H9 (cell line): ENCODE measurements at regions not wholly inside any gene's neighbourhood (a gene's known extent, or its start where the extent isn't known, plus 50 kb on each side); places are given as distances from the start of the nearest gene placed in this dataset.

Experiments used
- DNase-seq: peaks from one replicate; pipeline ENCODE4 v3.0.0-alpha.2; 2017
- H2AFZ ChIP-seq: one replicate; pipeline ENCODE4 v1.6.1; 2013; ENCODE audit warnings: mild to moderate bottlenecking, low read length, control low read depth, moderate library complexity
- H2AK5ac ChIP-seq: 2 replicates; pipeline ENCODE4 v1.6.1; 2013; ENCODE audit warnings: low read length, control low read depth, mixed read lengths; ENCODE audit not compliant: insufficient read length
- H2BK120ac ChIP-seq: one replicate; pipeline ENCODE4 v1.6.1; 2013; ENCODE audit warnings: low read depth, mild to moderate bottlenecking, low read length, control low read depth, inconsistent platforms; ENCODE audit not compliant: poor library complexity, severe bottlenecking
- H2BK12ac ChIP-seq: 2 replicates; pipeline ENCODE4 v1.6.1; 2013; ENCODE audit warnings: low read length, control low read depth, mixed read lengths, low read depth; ENCODE audit not compliant: insufficient read length
- H2BK15ac ChIP-seq: 2 replicates; pipeline ENCODE4 v1.6.1; 2013; ENCODE audit warnings: low read depth, low read length, control low read depth
- H2BK20ac ChIP-seq: one replicate; pipeline ENCODE4 v1.6.1; 2013; ENCODE audit warnings: low read depth, mild to moderate bottlenecking, low read length, control low read depth, inconsistent platforms; ENCODE audit not compliant: poor library complexity, severe bottlenecking
- H2BK5ac ChIP-seq: 2 replicates; pipeline ENCODE4 v1.6.1; 2013; ENCODE audit warnings: low read length, control low read depth, mixed read lengths; ENCODE audit not compliant: insufficient read length
- H3K14ac ChIP-seq: 2 replicates; pipeline ENCODE4 v1.6.1; 2013; ENCODE audit warnings: low read length, control low read depth; ENCODE audit not compliant: insufficient read depth
- H3K18ac ChIP-seq: 2 replicates; pipeline ENCODE4 v1.6.1; 2013; ENCODE audit warnings: low read depth, mild to moderate bottlenecking, mixed read lengths, low read length, control low read depth; ENCODE audit not compliant: insufficient read length
- H3K23ac ChIP-seq: 2 replicates; pipeline ENCODE4 v1.6.1; 2013; ENCODE audit warnings: low read length, control low read depth, mixed read lengths, low read depth; ENCODE audit not compliant: insufficient read length
- H3K23me2 ChIP-seq: 2 replicates; pipeline ENCODE4 v1.6.1; 2013; ENCODE audit warnings: low read depth, mild to moderate bottlenecking, mixed read lengths, low read length, control low read depth; ENCODE audit not compliant: insufficient read length, poor library complexity, severe bottlenecking
- H3K27ac ChIP-seq: 2 replicates; pipeline ENCODE4 v1.5.1; 2013; ENCODE audit warnings: low read length, control low read depth, mixed read lengths, low read depth; ENCODE audit not compliant: insufficient read length
- H3K27me3 ChIP-seq: 2 replicates; pipeline ENCODE4 v1.6.1; 2013; ENCODE audit warnings: low read length, control low read depth, inconsistent platforms; ENCODE audit not compliant: insufficient read depth
- H3K4ac ChIP-seq: 2 replicates; pipeline ENCODE4 v1.6.1; 2013; ENCODE audit warnings: low read depth, mild to moderate bottlenecking, control low read depth, inconsistent platforms, low read length, moderate library complexity
- H3K4me1 ChIP-seq: 2 replicates; pipeline ENCODE4 v1.6.1; 2013; ENCODE audit warnings: low read length, control low read depth, inconsistent platforms; ENCODE audit not compliant: insufficient read depth
- H3K4me2 ChIP-seq: 2 replicates; pipeline ENCODE4 v1.6.1; 2013; ENCODE audit warnings: low read length, control low read depth, mixed read lengths; ENCODE audit not compliant: insufficient read length, insufficient read depth
- H3K56ac ChIP-seq: 2 replicates; pipeline ENCODE4 v1.6.1; 2013; ENCODE audit warnings: low read depth, mild to moderate bottlenecking, mixed read lengths, low read length, control low read depth; ENCODE audit not compliant: insufficient read length
- H3K79me1 ChIP-seq: 2 replicates; pipeline ENCODE4 v1.6.1; 2013; ENCODE audit warnings: low read depth, mild to moderate bottlenecking, moderate library complexity, low read length, control low read depth, inconsistent platforms; ENCODE audit not compliant: insufficient read depth, poor library complexity, severe bottlenecking
- H3K79me2 ChIP-seq: 2 replicates; pipeline ENCODE4 v1.6.1; 2013; ENCODE audit warnings: low read length, control low read depth, inconsistent platforms; ENCODE audit not compliant: insufficient read depth
- H3K9ac ChIP-seq: 2 replicates; pipeline ENCODE4 v1.6.1; 2013; ENCODE audit warnings: low read length, control low read depth, mixed read lengths; ENCODE audit not compliant: insufficient read length; ENCODE audit errors: extremely low read depth
- H3K9me3 ChIP-seq: one replicate; pipeline ENCODE4 v1.6.1; 2013; ENCODE audit warnings: low read depth, low read length, inconsistent platforms; ENCODE audit not compliant: control insufficient read depth
- H3T11ph ChIP-seq: one replicate; pipeline ENCODE4 v1.6.1; 2013; ENCODE audit warnings: mild to moderate bottlenecking, low read length, control low read depth, inconsistent platforms
- H4K20me1 ChIP-seq: one replicate; pipeline ENCODE4 v1.6.1; 2013; ENCODE audit not compliant: control insufficient read depth, insufficient read length, insufficient read depth
- H4K5ac ChIP-seq: 2 replicates; pipeline ENCODE4 v1.6.1; 2013; ENCODE audit warnings: low read depth, mild to moderate bottlenecking, mixed read lengths, low read length, control low read depth; ENCODE audit not compliant: insufficient read length
- H4K8ac ChIP-seq: replicated peaks from 2 replicates; pipeline ENCODE4 v1.6.1; 2013; ENCODE audit warnings: low read length, control low read depth, mixed read lengths, low read depth; ENCODE audit not compliant: insufficient read length
- H4K91ac ChIP-seq: 2 replicates; pipeline ENCODE4 v1.6.1; 2013; ENCODE audit warnings: low read depth, mild to moderate bottlenecking, moderate library complexity, mixed read lengths, low read length, control low read depth; ENCODE audit not compliant: insufficient read length
- H3K27ac Mint-ChIP-seq, 3 experiments: 2 replicates in 2 of 3; 3 replicates in 1 of 3; pipeline ENCODE4 v1.8.0; 2020 to 2021; ENCODE audit warnings: mixed read lengths in 3 of 3, mild to moderate bottlenecking in 1 of 3, moderate library complexity in 1 of 3
- H3K27me3 Mint-ChIP-seq: 2 replicates; pipeline ENCODE4 v1.8.0; 2021; ENCODE audit warnings: low read depth, mild to moderate bottlenecking, moderate library complexity, mixed read lengths
- H3K36me3 Mint-ChIP-seq, 3 experiments: 2 replicates in 2 of 3; 3 replicates in 1 of 3; pipeline ENCODE4 v1.8.0; 2020 to 2021; ENCODE audit warnings: low read depth in 3 of 3, mixed read lengths in 3 of 3; ENCODE audit not compliant: insufficient read depth in 1 of 3
- H3K4me1 Mint-ChIP-seq, 2 experiments: 2 replicates each; pipeline ENCODE4 v1.8.0; 2020; ENCODE audit warnings: mixed read lengths in 2 of 2
- H3K4me3 Mint-ChIP-seq, 2 experiments: 2 replicates in 1 of 2; 3 replicates in 1 of 2; pipeline ENCODE4 v1.8.0; 2020 to 2021; ENCODE audit warnings: mild to moderate bottlenecking in 2 of 2, mixed read lengths in 2 of 2, moderate library complexity in 1 of 2
- H3K9me3 Mint-ChIP-seq, 2 experiments: 2 replicates in 1 of 2; 3 replicates in 1 of 2; pipeline ENCODE4 v1.8.0; 2020; ENCODE audit warnings: mild to moderate bottlenecking in 2 of 2, mixed read lengths in 2 of 2, moderate library complexity in 1 of 2
- CTCF ChIP-seq: fragments of 200-600 bp; sonication (generic); conservative IDR thresholded peaks from 3 replicates; pipeline ENCODE4 v1.8.0; 2021; ENCODE audit warnings: antibody characterized with exemption, mild to moderate bottlenecking
- WGBS: extraction: QIAGEN DNeasy Blood & Tissue Kit; methylation state at CpG from one replicate; pipeline ENCODE4 v1.1.7; 2013; ENCODE audit warnings: missing lambda C conversion rate, low lambda C conversion rate, mixed read lengths; ENCODE audit not compliant: insufficient read length; ENCODE audit errors: extremely low coverage; 5-methylcytosine and 5-hydroxymethylcytosine counted together

GRCh38 chr20:11044561-11044960 lies 370.8 kb upstream of the JAG1 start:
- H2AK5ac ChIP-seq = no peak overlapping the region
- H3K23ac ChIP-seq = no peak overlapping the region
- no peaks in the 10 kb centered on the region for H3K79me1 ChIP-seq
- no peaks in the 10 kb centered on the region for H3K4me1 ChIP-seq
- H3T11ph ChIP-seq = no peak overlapping the region
- H3K9me3 Mint-ChIP-seq = no peaks in the 10 kb centered on the region
- no peak overlapping the region for H2BK12ac ChIP-seq
- H3K23me2 ChIP-seq = no peaks in the 10 kb centered on the region
- no peak overlapping the region for H3K9ac ChIP-seq
- H2BK15ac ChIP-seq = no peak overlapping the region
- no peaks in the 10 kb centered on the region for H3K27me3 Mint-ChIP-seq
- no peaks in the 10 kb centered on the region for H3K9me3 ChIP-seq
- no peak for DNase-seq
- no peak overlapping the region for H3K27ac Mint-ChIP-seq
- H3K56ac ChIP-seq = no peak overlapping the region
- no peak overlapping the region for H3K4me2 ChIP-seq
- no peak overlapping the region for H2BK5ac ChIP-seq
- H3K4me3 Mint-ChIP-seq = no peak overlapping the region
- no peak for TF ChIP-seq CTCF
- H3K36me3 Mint-ChIP-seq = no peaks in the 10 kb centered on the region
- H4K20me1 ChIP-seq = no peaks in the 10 kb centered on the region
- no peaks in the 10 kb centered on the region for H3K4me1 Mint-ChIP-seq
- no CpG with 5 or more reads among the region's 6 CpGs for WGBS
- no peak overlapping the region for H2BK120ac ChIP-seq
- no peak overlapping the region for H4K8ac ChIP-seq
- H4K5ac ChIP-seq = no peak overlapping the region
- no peak overlapping the region for H3K14ac ChIP-seq
- no peak overlapping the region for H4K91ac ChIP-seq
- no peak overlapping the region for H2BK20ac ChIP-seq
- H3K27ac ChIP-seq = no peak overlapping the region
- no peaks in the 10 kb centered on the region for H3K27me3 ChIP-seq
- no peak overlapping the region for H3K4ac ChIP-seq
- H3K18ac ChIP-seq = no peak overlapping the region
- no peak overlapping the region for H2AFZ ChIP-seq
- H3K79me2 ChIP-seq = no peaks in the 10 kb centered on the region
